GM19438 (cell line): ENCODE measurements at regions not wholly inside any gene's neighbourhood (a gene's known extent, or its start where the extent isn't known, plus 50 kb on each side); places are given as distances from the start of the nearest gene placed in this dataset.
"Not testable (repeated sequence)": the region's sequence is repeated elsewhere in the genome, so short reads cannot be mapped to it uniquely, and the experiment has no call there.

Source experiments
- ATAC-seq: cut with Tn5 transposase; IDR thresholded peaks from one replicate; pipeline ENCODE4 v1.9.1; 2021; ENCODE audit warnings: low read depth; ENCODE audit not compliant: unreplicated experiment

DNA sequence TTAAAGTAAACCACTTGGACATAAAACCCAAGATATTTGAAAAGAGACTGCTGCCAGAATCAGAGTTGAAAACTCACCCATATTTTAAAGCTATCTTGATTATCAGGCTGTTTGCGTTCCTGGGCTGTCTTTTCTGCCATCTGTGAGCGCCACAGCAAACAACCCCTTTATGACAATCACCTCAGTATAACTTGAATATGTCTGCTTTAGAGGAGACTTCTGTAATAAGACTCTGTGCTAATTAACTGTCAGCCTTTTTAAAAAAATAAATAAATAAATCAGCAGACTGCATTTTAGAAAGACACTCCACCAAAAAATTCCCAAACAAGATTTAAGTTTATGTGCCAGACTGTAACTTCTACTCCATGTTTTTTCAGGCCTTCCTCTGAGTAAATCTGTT lies 375.7 kb upstream of the CCNH start:
- ATAC-seq, result no peak

- ATAC-seq, result no peak
These were observed 375.0 kb upstream of the CCNH start for GRCh38 chr5:87787625-87788256.

DNA sequence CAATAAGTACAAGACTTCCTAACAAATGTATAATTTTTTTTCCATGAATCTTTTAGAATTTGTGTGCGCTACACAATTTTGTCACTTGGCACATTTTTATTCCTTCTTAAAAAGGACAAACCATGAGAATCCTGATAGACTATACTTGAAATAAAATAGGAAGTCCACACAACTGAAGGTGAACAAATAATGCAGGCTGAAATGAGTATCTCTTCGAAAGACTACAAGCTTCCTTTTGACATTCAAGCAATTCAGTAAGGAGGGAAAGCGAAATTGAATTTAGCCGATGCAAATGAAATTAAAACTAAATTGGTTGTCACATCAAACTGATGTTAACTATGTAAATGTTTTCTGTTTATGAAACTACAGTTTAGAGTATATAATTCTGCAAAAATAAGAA lies 374.4 kb upstream of the CCNH start:
- no peak for ATAC-seq

GRCh38 chr5:87786471-87786870 lies 373.7 kb upstream of the CCNH start:
- ATAC-seq, result no peak

- ATAC-seq, result no peak
These were observed 373.0 kb upstream of the CCNH start for GRCh38 chr5:87785554-87786335.

DNA sequence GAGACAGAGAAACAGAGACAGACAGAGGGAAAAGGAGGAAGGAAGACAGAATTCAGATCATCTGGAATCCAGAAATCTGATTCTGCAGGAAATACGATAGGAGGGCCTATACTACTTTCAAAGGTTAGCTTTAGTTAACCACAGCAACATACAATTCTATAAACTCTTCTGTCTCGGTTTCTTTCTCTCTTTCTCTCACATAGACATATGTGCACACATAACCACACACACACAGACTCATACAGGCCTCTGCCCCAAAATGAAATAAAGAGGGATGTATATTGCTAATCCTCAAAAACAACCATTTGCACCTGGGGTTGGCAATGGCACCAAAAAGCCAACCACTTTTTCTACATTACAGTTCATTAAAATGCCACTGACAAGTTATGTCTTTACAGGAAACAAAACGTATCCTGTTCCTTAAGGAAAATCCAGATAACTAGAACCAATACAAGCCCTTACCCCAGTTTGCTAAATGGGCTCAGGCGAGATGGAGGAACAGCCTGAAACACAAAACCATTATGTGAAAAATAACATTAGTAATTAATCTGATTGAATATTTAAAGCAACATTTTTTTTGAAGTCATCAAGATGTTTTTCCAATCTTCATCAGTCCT lies 372.3 kb upstream of the CCNH start:
- ATAC-seq, result no peak

DNA sequence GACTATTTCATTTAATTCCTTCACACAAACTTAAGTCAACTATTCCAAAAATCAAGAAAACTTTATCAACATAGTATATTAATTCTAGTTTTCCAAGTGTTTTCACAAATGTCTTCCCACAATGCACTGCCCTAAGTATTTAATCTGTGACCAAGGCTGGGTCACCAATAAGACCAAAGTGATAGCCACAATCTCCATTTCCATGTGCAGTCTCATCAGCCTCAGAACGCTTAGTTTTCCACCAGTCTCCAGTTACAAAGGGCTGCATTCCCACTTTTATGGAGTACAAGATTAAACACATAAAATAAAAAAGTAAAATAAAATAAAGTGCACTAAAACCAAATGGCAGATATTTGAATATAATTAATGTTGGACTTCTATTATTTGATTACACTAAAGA lies 371.6 kb upstream of the CCNH start:
- ATAC-seq, result no peak

DNA sequence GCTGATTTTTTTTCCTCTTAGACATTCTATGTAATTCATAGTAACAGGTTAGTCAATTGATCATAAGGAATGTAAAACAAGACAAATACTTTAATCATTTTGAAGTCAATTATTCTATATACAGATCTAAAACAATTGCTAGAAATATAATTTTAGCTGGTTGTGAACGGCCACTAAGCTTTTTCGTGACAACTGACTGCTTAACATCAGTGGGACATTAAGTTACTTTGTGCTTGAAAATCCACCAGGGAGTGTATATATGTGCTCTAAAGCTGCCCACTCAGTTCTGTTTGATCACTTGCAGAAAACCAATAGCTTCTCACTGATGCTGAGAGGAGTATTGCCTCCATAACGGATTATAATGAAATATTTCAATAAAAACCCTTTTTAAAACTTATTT lies 370.2 kb upstream of the CCNH start:
- ATAC-seq, result no peak

DNA sequence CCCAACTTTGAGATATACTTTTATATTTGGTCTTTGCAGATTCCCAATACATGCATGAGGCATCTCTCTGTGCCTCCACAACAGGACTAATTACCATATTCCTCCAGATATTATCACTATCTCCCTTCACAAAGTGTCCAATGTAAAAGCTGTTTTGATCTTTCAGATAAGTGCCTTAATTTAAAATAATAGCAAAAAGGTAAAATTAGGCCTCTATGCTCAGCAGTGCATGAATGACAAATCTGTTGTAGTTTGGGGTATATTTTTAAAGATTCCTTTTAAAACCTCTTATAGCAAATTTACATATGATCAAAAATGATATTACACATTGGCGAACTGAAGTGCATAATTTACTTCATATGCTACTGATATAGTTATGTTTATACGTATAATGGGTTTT lies 369.2 kb upstream of the CCNH start:
- ATAC-seq, result no peak

- ATAC-seq, result peak; percentile 100
These were observed 368.4 kb upstream of the CCNH start for GRCh38 chr5:87780831-87781760.

DNA sequence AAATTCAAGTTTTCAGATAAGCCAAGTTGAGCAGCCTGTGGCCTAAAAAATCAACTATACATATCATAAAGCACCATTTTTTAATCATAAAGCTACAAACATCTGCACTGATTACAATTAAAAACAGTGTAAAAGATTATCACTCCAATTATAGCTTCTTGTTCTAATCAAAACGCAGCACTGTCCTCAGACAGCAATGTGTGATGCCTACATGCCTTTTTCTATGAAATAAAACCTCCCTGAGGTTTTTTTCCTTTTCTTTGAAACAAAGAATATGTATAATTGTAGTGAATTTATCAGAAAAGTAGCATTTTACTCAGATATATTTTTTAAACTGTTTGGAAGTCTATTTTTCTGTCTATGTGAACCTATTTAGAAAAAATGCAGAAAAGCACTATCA lies 366.1 kb upstream of the CCNH start:
- ATAC-seq, result no peak

- no peak for ATAC-seq
These were observed 365.1 kb upstream of the CCNH start for GRCh38 chr5:87777877-87778276.

DNA sequence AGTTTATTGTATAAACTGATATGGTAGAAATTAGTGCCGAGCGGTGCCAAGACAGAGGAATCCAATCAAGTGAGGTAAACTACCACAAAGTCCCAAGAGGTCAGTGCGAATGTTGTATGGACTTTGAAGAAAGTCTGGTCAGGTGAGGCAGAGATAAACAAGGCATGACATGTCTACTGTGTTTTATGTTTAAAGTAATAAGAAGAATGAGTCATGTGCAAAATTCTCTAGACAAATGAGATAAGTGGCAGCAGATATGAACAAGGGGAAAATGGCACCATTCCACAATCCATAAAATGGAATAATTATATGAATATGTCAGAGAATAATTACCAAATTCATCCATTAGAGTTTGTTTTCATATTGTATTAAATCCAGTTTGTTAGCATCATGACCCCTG lies 364.1 kb upstream of the CCNH start:
- ATAC-seq, result no peak

DNA sequence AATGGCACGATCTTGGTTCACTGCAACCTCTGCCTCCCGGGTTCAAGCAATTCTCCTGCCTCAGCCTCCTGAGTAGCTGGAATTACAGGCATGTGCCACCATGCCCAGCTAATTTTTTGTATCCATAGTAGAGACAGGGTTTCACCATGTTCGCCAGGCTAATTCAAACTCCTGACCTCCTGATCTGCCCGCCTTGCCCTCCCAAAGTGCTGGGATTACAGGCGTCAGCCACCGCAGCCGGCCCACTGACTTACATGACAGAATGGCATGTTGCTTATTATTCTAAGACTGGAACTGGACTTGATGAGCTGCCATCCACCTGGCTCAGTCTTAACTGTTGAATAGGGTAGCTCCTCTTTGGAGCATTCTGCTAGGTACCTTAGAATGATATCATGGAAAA lies 363.6 kb upstream of the CCNH start:
- not testable (repeated sequence) for ATAC-seq

- no peak for ATAC-seq
These were observed 362.5 kb upstream of the CCNH start for GRCh38 chr5:87775228-87775627.

- ATAC-seq, result no peak
These were observed 362.1 kb upstream of the CCNH start for GRCh38 chr5:87774804-87775203.

DNA sequence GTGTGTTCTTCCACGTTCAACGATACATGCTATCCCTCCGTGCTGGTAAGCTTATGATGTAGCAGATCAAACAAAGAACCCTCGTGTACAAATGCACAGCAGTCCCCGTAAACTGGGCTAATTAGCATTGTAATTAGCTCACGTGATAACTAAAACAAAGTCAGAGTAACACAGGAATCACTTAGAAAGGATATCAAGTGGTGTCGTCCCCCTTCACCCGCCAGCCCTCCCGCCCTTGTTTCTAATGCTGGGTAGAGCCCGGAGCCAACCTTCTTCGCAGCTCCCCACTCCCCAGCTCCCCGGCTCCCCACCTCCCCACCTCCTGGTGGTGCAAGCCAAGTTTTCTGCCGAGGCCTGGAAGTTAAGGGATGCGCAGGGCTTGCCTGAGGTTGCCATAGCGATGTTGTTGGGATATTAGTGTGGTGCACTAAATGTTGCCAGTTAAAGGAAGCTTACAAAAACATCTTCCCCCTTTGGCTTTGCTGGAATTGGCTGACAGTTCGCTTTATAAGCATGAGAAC lies 357.9 kb upstream of the CCNH start:
- ATAC-seq, result no peak

- no peak for ATAC-seq
These were observed 357.4 kb upstream of the CCNH start for GRCh38 chr5:87770016-87770570.

DNA sequence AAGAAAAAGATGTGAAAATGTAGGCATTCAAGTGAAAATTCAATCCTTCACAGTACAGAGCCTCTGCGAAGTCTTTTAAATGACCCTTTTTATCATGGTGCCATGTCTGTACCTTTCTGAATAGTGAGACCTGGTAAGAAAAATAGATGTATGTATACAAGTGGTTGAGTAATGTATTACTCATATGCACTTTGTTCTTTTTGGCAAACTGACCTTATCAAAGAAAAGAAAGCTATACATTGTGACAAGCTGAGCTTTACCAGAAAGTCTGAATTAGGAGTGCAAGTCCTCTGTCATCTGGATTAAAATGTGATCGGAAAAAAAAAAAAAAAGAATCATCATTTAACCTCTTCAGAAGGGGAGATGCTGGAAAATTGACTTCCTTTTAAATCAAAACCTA lies 356.4 kb upstream of the CCNH start:
- ATAC-seq, result no peak

GRCh38 chr5:87768190-87768589 lies 355.5 kb upstream of the CCNH start:
- ATAC-seq, result no peak
